WTC11 (cell line): ENCODE measurements at regions not wholly inside any gene's neighbourhood (a gene's known extent, or its start where the extent isn't known, plus 50 kb on each side); places are given as distances from the start of the nearest gene placed in this dataset.

Experiments used
- ATAC-seq: fragments of 200-7000 bp; cut with Tn5 transposase; 2 replicates; pipeline ENCODE4 v1.10.0; 2021; ENCODE audit warnings: mild to moderate bottlenecking, moderate library complexity
- CTCF ChIA-PET: fragments of 300-600 bp; sonication (Branson Sonifier 250); formaldehyde crosslinking; loops from one replicate; lab custom pipeline; 2021; ENCODE audit warnings: antibody characterized with exemption; lab: Charles Lee
- POLR2A ChIA-PET: fragments of 350-600 bp; sonication (Branson Sonifier 250); formaldehyde crosslinking; loops from one replicate; lab custom pipeline; 2021; ENCODE audit warnings: antibody characterized with exemption; lab: Charles Lee
- DNase-seq: peaks from one replicate; pipeline ENCODE4 v3.0.0; 2021; ENCODE audit warnings: low spot score
- H3K27ac Mint-ChIP-seq: 2 replicates; pipeline ENCODE4 v1.8.0; 2021; ENCODE audit warnings: mixed read lengths
- H3K27me3 Mint-ChIP-seq: 2 replicates; pipeline ENCODE4 v1.8.0; 2021; ENCODE audit warnings: low read depth, mild to moderate bottlenecking, moderate library complexity, mixed read lengths
- H3K36me3 Mint-ChIP-seq: 2 replicates; pipeline ENCODE4 v1.8.0; 2021; ENCODE audit warnings: mixed read lengths
- H3K4me1 Mint-ChIP-seq: 2 replicates; pipeline ENCODE4 v1.8.0; 2022; ENCODE audit warnings: mixed read lengths
- H3K4me3 Mint-ChIP-seq: 2 replicates; pipeline ENCODE4 v1.8.0; 2021; ENCODE audit warnings: mild to moderate bottlenecking, moderate library complexity, mixed read lengths
- H3K9me3 Mint-ChIP-seq: 2 replicates; pipeline ENCODE4 v1.8.0; 2021; ENCODE audit warnings: mixed read lengths
- CREB1 ChIP-seq: sonication (generic); formaldehyde crosslinking; IDR thresholded peaks from 2 replicates; pipeline ENCODE4 v1.8.0; 2023; ENCODE audit warnings: mild to moderate bottlenecking, missing genetic modification reagents
- ESRRA ChIP-seq: sonication (generic); formaldehyde crosslinking; IDR thresholded peaks from 2 replicates; pipeline ENCODE4 v1.8.1; 2022; ENCODE audit warnings: mild to moderate bottlenecking, missing genetic modification reagents, borderline replicate concordance
- FOXK1 ChIP-seq: sonication (generic); formaldehyde crosslinking; IDR thresholded peaks from 2 replicates; pipeline ENCODE4 v1.8.0; 2022; ENCODE audit warnings: mild to moderate bottlenecking, moderate library complexity, missing genetic modification reagents
- GRHL2 ChIP-seq: fragments of 250-450 bp; sonication (Bioruptor Pico); IDR thresholded peaks from 2 replicates; pipeline ENCODE4 v1.8.0; 2022; ENCODE audit warnings: mild to moderate bottlenecking, moderate library complexity; ENCODE audit not compliant: insufficient replicate concordance, severe bottlenecking
- JAZF1 ChIP-seq: fragments of 250-450 bp; sonication (Bioruptor Pico); IDR thresholded peaks from 2 replicates; pipeline ENCODE4 v1.9.0; 2021; ENCODE audit warnings: moderate library complexity, mild to moderate bottlenecking, inconsistent platforms
- MYBL2 ChIP-seq: sonication (generic); formaldehyde crosslinking; IDR thresholded peaks from 2 replicates; pipeline ENCODE4 v1.8.1; 2023; ENCODE audit warnings: mild to moderate bottlenecking, moderate library complexity, missing genetic modification reagents
- NR3C1 ChIP-seq: sonication (generic); formaldehyde crosslinking; conservative IDR thresholded peaks from 2 replicates; pipeline ENCODE4 v1.8.1; 2023; ENCODE audit warnings: low read depth, mild to moderate bottlenecking, missing genetic modification reagents
- SOX15 ChIP-seq: fragments of 250-450 bp; sonication (Bioruptor Pico); IDR thresholded peaks from 2 replicates; pipeline ENCODE4 v1.9.0; 2021; ENCODE audit warnings: mild to moderate bottlenecking
- TCF7 ChIP-seq: sonication (generic); formaldehyde crosslinking; IDR thresholded peaks from 2 replicates; pipeline ENCODE4 v1.8.0; 2022; ENCODE audit warnings: mild to moderate bottlenecking, low read depth, missing genetic modification reagents, moderate library complexity
- TEAD4 ChIP-seq: sonication (generic); formaldehyde crosslinking; IDR thresholded peaks from 2 replicates; pipeline ENCODE4 v1.8.0; 2022; ENCODE audit warnings: mild to moderate bottlenecking, missing genetic modification reagents
- ZBTB21 ChIP-seq: sonication (generic); formaldehyde crosslinking; IDR thresholded peaks from 2 replicates; pipeline ENCODE4 v1.8.1; 2023; ENCODE audit warnings: mild to moderate bottlenecking, missing genetic modification reagents, borderline replicate concordance
- ZNF219 ChIP-seq: sonication (generic); formaldehyde crosslinking; IDR thresholded peaks from 2 replicates; pipeline ENCODE4 v1.8.0; 2023; ENCODE audit warnings: missing genetic modification reagents, mild to moderate bottlenecking, borderline replicate concordance
- ZNF317 ChIP-seq: sonication (generic); formaldehyde crosslinking; IDR thresholded peaks from 2 replicates; pipeline ENCODE4 v1.8.1; 2023; ENCODE audit warnings: low read depth, mild to moderate bottlenecking, moderate library complexity, missing genetic modification reagents, borderline replicate concordance
- TF ChIP-seq, protein P1 (sequence below): sonication (generic); formaldehyde crosslinking; IDR thresholded peaks from 2 replicates; pipeline ENCODE4 v1.8.0; 2022; ENCODE audit warnings: mild to moderate bottlenecking, missing genetic modification reagents
- TF ChIP-seq, protein P2 (sequence below): fragments of 200-600 bp; IDR thresholded peaks from 2 replicates; pipeline ENCODE4 v1.8.0; 2022; ENCODE audit warnings: antibody characterized with exemption
- TF ChIP-seq, protein P3 (sequence below): fragments of 250-450 bp; sonication (Bioruptor Pico); IDR thresholded peaks from 2 replicates; pipeline ENCODE4 v1.9.0; 2021; ENCODE audit warnings: moderate library complexity, mild to moderate bottlenecking, inconsistent platforms, borderline replicate concordance

DNA sequence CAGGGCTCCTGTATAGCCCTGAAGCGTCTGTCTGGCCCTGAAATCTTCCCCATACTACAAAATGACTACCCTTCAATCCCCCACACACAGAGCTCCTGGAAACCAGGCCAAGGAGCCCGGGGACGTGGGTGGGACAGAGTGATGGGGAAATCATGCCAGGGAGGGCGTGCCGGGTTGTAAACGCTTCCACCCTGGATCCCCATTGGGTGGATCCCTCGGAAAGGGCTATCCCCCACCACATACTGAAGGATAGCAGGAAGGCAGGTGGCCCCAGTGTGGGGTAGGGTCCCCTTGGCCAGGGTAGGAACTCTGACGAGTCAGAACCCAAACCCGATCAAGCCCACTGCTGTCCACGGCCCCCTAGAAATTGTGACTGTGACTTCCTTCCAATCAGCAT, 91.7 kb downstream of the INHBB start:
- Mint-ChIP-seq H3K27ac (no peak overlapping the region), H3K4me1 (peaks cover 27% of the 10 kb centered on the region), H3K4me3 (no peak overlapping the region), H3K36me3 (no peaks in the 10 kb centered on the region), H3K27me3 (peaks cover 79% of the 10 kb centered on the region), H3K9me3 (no peaks in the 10 kb centered on the region)
- ChIA-PET POLR2A (interaction anchor here (1.0 kb wide), 2 partner anchors 90 to 95 kb away, joined by 6 to 14 read pairs; no protein-coding TSS in a partner anchor), CTCF (interaction anchor here (0.6 to 3.9 kb wide), 24 partner anchors 12 to 232 kb away, joined by 3 to 66 read pairs (median 4); no protein-coding TSS in a partner anchor)
- DNase-seq (no peak), ATAC-seq (no peak)
- no peak for TF ChIP-seq ZBTB21 (CRISPR knock-in tag)
- TF ChIP-seq, protein P1, sequence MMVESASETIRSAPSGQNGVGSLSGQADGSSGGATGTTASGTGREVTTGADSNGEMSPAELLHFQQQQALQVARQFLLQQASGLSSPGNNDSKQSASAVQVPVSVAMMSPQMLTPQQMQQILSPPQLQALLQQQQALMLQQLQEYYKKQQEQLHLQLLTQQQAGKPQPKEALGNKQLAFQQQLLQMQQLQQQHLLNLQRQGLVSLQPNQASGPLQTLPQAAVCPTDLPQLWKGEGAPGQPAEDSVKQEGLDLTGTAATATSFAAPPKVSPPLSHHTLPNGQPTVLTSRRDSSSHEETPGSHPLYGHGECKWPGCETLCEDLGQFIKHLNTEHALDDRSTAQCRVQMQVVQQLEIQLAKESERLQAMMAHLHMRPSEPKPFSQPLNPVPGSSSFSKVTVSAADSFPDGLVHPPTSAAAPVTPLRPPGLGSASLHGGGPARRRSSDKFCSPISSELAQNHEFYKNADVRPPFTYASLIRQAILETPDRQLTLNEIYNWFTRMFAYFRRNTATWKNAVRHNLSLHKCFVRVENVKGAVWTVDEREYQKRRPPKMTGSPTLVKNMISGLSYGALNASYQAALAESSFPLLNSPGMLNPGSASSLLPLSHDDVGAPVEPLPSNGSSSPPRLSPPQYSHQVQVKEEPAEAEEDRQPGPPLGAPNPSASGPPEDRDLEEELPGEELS (CRISPR knock-in tag) = no peak
- no peak for TF ChIP-seq JAZF1
- no peak for TF ChIP-seq MYBL2 (CRISPR knock-in tag)
- no peak for TF ChIP-seq TCF7 (CRISPR knock-in tag)
- TF ChIP-seq, protein P2, sequence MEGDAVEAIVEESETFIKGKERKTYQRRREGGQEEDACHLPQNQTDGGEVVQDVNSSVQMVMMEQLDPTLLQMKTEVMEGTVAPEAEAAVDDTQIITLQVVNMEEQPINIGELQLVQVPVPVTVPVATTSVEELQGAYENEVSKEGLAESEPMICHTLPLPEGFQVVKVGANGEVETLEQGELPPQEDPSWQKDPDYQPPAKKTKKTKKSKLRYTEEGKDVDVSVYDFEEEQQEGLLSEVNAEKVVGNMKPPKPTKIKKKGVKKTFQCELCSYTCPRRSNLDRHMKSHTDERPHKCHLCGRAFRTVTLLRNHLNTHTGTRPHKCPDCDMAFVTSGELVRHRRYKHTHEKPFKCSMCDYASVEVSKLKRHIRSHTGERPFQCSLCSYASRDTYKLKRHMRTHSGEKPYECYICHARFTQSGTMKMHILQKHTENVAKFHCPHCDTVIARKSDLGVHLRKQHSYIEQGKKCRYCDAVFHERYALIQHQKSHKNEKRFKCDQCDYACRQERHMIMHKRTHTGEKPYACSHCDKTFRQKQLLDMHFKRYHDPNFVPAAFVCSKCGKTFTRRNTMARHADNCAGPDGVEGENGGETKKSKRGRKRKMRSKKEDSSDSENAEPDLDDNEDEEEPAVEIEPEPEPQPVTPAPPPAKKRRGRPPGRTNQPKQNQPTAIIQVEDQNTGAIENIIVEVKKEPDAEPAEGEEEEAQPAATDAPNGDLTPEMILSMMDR = no peak
- TF ChIP-seq, protein P3, sequence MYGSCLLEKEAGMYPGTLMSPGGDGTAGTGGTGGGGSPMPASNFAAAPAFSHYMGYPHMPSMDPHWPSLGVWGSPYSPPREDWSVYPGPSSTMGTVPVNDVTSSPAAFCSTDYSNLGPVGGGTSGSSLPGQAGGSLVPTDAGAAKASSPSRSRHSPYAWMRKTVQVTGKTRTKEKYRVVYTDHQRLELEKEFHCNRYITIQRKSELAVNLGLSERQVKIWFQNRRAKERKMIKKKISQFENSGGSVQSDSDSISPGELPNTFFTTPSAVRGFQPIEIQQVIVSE = no peak
- TF ChIP-seq ZNF317 (CRISPR knock-in tag) = no peak
- TF ChIP-seq FOXK1 (CRISPR knock-in tag) = no peak

DNA sequence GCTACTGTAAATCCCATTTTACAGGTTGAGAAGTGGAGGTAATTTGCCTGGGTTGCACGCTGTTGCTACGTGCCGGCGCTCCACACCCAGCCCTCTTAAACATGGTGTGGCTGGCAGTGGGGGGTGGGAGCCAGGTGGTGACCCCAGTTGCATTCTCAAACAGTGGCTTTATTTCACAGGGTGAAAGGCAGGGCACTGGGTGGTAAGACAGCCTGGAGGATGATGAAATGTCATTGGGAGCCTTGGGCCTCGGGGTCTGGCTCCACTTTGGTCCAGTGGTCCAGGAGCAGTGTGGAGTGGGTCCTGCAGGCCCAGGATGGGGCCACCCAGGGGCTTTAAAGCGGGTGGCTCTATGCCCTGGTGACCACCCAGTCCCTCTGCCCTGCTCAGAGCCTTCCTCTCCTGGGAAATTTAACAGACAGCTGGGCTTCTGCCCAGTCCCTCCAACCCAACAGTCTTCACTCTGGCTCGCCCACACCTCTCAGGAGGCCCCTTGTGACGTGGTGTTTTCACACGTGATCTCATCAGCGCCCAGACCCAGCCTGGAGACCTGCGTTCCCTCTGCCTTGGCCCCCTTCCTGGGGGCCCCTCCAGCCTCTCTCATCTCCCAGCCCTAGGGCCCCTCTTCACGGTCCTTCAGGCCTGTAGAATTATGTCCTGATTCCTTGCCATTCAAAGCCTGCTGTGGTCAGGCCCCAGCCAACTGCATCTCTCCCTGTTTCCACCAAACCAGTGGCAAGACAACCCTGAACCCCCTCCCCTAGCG, 92.5 kb downstream of the INHBB start:
- Mint-ChIP-seq H3K4me1 (peaks cover 32% of the 10 kb centered on the region), H3K9me3 (no peaks in the 10 kb centered on the region)
- TF ChIP-seq, protein P1 (CRISPR knock-in tag) = no peak
- TF ChIP-seq CREB1 (CRISPR knock-in tag) (no peak), TEAD4 (no peak), NR3C1 (CRISPR knock-in tag) (no peak), ESRRA (no peak), SOX15 (CRISPR knock-in tag) (no peak), ZNF317 (CRISPR knock-in tag) (no peak), ZNF219 (CRISPR knock-in tag) (no peak), GRHL2 (CRISPR knock-in tag) (no peak)
- TF ChIP-seq, all 79 proteins: peak for 0
- ChIA-PET CTCF (interaction anchor here (1.0 to 2.0 kb wide), 8 partner anchors 51 to 115 kb away, joined by 3 to 66 read pairs (median 4); no protein-coding TSS in a partner anchor), POLR2A (no interaction called here)
- H3K27ac Mint-ChIP-seq = no peak overlapping the region
- ATAC-seq (no peak), DNase-seq (no peak)
- peaks cover 83% of the 10 kb centered on the region for H3K27me3 Mint-ChIP-seq
- no peak overlapping the region for H3K4me3 Mint-ChIP-seq
- H3K36me3 Mint-ChIP-seq = no peaks in the 10 kb centered on the region
